Embryonic facial prominence (tissue), 1 donor: ENCODE measurements at regions not wholly inside any gene's neighbourhood (a gene's known extent, or its start where the extent isn't known, plus 50 kb on each side); places are given as distances from the start of the nearest gene placed in this dataset.
"Not testable (repeated sequence)": the region's sequence is repeated elsewhere in the genome, so short reads cannot be mapped to it uniquely, and the experiment has no call there.

ENCODE experiments used
- DNase-seq: peaks from one replicate; pipeline ENCODE4 v3.0.0-alpha.2; 2016; ENCODE audit errors: extremely low spot score

DNA sequence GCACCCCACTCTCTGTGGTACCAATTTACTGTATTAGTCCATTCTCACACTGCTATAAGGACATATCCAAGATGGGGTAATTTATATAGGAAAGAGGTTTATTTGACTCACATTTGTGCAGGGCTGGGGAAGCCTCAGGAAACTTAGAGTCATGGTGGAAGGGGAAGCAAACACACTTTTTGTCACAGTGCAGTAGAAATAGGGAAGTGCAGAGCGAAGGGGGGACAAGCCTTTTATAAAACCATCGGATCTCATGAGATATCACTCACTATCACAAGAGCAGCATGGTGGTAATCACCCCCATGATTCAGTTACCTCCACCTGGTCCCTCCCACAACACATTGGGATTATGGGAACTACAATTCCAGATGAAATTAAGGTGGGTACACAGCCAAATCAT lies 766.9 kb upstream of the PCDH10 start:
- DNase-seq: no peak

DNA sequence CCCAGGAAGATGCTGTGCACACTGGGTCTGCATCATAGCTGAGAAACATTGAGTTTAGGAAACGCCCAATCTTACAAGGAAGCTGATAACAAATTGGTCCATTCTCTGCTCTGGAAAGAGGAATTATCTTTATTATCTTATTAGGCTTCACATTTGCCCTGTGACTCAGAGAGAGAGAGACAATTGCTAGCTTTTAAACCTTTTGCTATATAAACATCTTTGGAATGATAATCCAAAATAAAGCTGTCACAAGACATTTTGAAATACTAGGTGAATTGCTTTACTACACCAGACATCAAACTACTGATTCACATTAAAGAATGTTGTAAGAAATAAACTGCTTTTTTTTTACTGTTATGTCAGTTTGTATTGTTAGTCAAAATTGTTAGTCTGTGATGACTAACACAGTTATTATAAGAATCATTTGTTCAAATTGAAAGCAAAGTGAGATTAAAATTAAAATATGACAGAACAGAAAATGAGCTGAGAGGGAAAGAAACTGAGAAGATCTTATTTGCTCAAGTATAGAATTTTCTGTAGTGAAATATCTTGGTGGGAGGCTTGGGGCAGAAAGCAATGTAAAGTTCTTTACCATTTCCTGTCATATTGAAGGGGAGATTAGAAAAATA lies 765.4 kb upstream of the PCDH10 start:
- no peak for DNase-seq

DNA sequence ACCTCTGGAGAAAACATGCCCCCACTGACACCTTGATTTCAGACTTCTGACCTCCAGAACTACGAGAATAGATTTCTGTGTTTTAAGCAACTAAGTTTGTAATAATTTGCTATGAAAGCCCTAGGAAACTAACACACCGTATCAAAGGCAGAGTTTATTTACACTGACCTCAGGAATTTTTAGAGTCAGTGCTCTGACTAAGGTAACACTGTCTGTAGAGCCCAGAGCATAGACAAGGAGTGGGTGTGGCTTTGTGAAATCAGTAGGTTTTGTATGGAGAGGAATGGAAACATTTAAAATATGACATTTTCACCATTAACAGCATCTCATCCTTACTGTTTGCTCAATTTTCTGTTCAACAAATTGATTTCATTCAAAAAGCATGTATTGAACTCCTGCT lies 764.4 kb upstream of the PCDH10 start:
- no peak for DNase-seq

DNA sequence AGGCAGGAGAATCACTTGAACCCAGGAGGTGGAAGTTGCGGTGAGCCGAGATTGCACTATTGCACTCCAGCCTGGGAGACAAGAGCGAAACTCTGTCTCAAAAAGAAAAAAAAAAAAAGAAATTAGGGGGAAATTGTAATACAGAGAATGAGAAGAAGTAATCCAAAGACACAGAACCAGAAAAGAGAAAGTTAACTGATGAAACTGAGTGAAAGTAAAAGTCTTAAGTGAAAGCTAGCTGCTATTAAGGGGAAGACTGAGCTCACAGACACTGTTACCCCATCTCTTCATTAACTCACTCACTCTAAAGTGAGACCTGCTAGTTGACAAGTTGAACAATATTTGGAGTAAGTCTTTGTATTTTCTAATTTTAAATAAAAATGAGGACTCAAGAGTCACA lies 763.0 kb upstream of the PCDH10 start:
- DNase-seq: no peak

DNA sequence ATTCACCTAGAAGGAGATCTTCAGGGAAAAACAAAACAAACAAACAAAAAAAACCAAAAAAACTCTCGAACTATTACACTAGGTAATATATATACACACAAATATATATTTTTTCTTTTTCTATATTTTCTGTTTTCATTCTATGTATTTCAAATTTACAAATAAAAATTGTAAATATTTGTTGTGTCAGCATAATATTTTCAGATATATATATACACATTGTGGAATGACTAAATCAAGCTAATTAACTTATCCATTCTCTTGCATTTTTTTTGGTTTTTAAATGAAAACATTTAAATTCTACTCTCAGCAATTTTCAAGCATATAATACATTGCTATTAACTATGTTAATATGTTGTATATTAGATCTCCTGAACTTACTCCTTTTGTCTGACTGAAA lies 762.0 kb upstream of the PCDH10 start:
- DNase-seq: no peak

DNA sequence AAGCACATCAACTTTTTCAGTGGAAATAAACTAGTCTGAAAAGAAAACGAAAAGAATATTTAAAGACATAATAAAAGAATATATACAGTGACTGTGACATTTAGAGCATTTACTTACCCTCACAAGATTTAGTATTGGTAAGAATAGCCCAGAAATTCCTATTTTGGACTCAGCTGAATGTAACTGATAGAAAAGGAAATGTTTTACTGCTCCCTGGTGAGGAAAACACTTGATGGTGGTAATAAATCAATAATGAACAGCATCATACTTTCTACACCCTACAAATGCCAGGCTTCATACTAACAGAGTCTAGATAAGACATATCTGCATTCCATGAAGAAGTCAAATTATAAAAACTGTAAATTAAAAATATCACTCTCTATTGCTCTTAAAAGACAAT lies 753.5 kb upstream of the PCDH10 start:
- DNase-seq: no peak

DNA sequence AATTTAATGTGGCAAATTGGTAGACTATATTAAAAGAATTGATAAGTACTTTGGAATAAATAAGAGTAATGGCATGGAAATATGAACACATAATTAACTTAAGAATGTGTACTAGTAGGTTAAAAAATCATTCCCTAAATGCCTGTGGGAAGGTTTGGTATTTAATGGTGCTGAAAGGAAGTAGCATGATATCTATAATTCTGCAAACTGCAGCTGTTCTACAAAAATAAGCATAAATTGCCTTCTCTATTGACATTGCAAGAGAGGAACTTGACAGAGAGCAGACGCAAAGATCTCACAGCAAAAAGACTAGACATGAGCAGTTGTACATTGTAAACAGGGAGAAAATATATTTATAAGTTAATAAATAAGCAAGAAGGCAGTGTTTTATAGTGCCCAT lies 752.5 kb upstream of the PCDH10 start:
- no peak for DNase-seq

DNA sequence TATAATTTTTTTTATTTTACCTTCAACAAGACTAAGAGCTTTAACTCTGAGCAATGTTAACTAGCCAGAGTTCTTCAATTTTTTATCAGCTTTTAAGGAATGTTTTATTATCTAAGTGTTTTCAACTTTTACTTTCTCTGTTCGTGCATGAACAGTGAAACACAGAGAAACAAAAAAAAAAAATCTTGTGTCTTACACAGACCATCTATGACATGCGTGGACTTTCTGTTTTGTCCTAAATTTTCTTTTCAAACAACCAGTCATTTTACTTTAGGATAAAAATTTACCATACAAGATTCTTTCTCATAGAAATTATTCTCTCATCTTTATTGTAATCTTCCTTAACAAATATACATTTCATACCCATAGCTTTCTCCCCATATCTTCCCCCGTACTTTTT lies 731.9 kb upstream of the PCDH10 start:
- DNase-seq: no peak

DNA sequence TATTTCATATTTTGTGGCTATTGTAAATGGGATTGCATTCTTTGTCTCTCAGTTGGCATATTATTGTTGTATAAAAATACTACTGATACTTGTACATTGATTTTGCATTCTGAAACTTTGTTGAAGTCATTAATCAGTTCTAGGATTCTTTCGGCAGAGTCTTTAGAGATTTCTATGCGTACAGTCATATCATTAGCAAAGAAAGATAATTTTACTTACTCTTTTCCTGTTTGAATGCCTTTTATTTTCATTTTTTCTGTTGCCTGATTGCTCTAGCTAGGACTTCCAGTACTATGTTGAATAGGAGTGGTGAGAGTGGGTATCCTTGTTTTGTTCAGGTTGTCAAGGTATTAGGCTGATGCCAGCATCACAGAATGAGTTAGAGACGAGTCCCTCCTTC lies 722.0 kb upstream of the PCDH10 start:
- DNase-seq: no peak

DNA sequence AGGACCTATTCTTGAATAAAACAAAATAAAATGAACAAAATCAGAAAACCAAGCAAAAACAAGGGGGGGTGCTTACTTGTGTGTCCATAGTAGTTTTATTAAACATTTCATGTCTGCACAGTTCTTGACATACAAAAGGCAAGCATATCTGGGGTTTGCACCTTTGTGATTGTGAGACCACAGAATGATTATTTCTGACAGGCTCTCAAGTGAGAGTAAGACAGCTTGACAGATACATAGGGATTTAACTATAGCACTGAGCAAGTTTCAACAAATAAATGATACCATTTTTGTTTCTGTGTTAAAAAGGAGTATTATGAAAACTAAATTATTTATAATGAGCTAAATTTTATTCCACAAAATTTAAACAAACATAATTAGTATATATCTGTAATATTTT lies 712.0 kb upstream of the PCDH10 start:
- no peak for DNase-seq

DNA sequence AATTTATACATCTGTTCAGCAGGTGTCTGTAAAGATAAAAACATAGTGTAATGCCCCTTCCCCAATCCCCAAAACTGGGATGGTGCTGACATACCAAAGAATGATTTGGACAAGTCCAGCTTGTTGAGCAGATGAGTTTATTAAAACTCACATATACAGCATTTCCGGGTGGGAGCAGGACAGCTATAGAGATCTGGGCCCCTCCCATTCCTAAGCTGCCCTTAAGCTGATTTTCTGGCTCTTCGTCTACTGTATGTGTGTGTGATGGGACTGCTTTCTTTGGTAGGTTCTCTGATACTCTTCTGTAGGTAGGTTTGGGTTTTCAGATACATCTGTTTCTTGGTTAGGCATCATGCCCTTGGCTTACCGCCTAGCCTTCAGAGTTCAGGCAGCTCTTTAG lies 703.7 kb upstream of the PCDH10 start:
- DNase-seq: no peak

DNA sequence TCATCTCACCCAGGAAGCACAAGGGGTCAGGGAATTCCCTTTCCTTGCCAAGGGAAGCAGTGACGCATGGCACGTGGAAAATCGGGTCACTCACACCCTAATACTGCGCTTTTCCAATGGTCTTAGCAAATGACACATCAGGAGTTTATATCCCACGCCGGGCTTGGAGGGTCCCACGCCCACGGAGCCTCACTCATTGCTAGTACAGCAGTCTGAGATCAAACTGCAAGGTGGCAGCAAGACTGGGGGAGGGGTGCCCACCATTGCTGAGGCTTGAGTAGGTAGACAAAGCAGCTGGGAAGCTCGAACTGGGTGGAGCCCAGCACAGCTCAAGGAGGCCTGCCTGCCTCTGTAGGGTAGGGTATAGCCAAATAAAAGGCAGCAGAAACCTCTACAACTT lies 691.1 kb upstream of the PCDH10 start:
- not testable (repeated sequence) for DNase-seq

DNA sequence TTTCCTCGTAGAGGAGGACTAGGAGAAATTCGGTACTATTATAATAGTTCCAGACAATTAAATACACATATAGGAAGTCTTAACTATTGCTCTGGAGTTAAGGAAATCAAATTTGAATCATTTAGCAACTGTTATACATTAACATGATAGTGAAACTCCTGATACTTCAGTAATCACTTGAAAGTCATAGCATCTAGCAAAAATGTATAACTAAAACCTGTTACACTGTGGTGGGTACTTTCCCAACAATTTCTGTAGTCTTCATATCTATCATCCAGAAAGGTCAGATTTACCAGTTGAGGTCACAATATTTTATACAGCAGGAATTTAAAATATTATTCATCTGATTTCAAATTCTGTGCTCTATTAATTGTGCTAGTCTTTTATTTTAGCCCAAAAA lies 669.6 kb upstream of the PCDH10 start:
- no peak for DNase-seq

DNA sequence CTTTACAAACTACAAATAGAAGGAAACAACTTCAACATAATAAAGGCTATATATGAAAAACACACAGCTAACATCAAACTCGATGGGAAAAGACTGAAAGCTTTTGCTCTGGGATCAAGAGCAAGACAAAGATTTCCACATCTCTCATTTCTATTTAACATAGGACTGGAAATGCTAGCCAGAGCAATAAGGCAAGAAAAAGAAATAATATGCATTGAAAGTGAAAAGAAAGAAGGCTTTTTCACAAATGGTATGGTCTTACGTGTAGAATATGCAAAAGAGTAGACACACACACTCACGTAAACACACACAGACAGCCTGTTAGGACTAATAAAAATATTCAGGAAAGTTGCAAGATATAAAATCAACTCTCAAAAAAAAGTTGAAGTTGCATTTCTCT lies 660.5 kb upstream of the PCDH10 start:
- DNase-seq: no peak

DNA sequence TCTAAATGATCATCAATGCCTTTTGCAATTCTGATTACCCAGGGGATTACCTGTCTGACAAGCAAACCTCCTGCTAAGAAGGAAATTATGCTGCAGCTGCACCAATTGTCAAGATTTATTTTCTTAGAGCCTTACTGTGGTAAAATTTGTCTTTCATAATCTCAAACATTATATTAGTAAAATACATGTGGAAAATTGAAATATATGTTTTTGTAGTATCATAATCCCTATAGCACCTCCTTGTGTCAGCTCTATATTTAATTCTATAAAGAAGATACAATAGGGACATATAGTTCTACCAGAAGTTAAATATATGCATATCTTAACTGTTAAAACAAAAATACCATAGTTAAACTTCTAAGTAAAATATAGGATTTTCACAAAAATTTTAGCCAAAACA lies 655.6 kb upstream of the PCDH10 start:
- no peak for DNase-seq

DNA sequence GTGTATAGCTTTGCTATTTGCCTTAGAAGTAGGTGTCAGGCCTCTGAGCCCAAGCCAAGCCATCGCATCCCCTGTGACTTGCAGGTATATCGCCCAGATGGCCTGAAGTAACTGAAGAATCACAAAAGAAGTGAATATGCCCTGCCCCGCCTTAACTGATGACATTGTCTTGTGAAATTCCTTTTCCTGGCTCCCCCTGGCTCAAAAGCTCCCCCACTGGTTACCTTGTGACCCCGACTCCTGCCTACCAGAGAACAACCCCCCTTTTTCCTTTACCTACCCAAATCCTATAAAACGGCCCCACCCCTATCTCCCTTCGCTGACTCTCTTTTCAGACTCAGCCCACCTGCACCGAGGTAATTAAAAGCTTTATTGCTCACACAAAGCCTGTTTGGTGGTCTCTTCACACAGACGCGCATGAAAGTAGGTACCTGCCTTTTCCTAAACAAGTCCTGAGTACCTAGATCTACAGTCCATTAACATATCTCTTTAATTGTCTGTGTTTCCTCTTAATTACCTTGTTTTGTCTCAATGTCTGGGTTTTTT lies 653.8 kb upstream of the PCDH10 start:
- DNase-seq: not testable (repeated sequence)

DNA sequence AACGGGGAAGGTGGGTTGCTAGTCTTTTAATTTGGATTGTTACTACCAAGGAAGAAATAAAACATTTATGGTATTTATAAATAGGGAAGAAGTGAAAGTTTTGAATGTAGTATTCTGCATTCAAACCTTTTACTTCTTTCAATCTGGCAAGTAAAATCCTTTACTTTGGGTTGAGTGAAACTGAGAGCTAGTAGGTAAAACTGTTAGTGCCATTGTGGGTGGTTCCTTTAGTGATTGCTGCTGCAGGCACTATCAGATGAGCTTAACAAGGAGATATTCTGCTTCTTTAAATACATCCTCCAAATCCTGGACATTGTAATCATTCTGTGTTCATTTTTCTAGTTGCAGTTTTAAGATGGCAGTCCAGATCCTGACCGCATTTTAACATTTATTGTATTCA lies 650.9 kb upstream of the PCDH10 start:
- no peak for DNase-seq

DNA sequence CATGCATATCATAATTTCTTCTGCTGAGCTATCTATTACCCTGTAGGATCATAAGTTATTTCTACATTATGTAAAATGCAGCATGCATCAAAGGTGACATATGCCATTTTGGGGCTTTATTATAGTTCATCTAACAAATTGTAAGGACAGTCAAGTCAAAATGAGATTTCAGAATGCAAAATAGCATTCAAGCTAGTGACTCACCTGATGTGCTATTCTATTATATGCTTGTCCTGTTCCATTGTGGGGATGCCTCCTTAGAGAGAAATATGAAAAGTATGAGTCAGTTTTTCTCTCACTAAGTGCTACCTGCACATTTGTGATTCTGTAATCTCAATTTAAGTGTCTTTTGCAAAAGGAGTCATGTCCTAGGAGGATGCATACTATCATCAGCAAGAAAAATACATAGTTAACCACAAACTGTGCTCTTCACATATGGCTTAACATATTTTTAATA lies 647.0 kb upstream of the PCDH10 start:
- DNase-seq: no peak

DNA sequence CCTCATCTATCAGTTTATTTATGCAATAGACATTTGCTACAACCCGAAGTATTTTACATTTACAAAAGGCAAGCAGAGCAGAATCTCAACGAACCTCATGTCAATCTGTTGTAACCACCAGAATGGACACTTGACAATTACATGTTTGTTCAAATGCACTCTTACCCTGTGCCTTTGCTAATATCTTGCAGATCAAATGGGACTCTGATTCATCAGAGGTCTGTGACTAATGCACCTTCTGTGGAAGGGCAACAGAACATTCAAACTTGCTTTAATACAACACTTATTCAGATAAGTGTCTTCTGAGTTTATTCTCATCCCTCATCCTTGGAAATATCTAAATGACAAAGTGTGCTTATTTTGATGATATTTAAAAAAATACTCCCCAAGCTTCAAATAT lies 644.7 kb upstream of the PCDH10 start:
- no peak for DNase-seq

DNA sequence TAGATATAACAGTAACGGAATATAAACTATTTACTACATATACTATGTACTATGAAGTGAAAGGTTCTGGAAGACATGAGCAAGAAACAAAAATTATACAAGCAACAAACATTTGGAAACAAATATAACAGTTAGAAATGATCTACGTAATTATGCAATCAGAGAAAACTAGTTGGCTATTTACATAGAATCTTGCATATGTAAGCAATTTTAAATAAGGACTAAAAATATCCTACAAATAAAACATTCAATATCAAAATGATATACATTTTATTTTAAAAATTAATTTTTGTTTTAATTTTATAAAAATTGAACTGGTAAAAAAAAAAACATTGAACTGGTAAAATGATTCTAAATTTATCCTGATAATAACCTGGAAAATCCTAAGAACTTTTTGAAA lies 642.5 kb upstream of the PCDH10 start:
- no peak for DNase-seq

DNA sequence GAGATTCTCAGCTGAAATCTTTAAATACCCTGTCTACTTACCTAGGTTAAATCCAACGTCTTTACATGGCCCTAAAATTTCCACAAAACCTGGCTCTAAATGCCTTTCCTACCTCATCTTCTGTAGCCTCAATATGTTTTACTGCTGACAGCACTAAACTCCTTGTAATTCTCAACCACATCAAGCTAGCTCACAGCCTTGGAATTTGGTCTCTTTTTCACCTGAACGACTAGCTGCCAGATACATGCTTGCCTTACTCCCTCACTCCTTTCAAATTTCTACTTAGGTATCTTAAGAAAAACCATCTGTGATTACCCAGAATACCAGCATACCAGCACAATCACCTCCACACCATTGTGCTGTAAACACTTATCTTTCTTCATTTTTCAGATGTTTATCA lies 635.6 kb upstream of the PCDH10 start:
- DNase-seq: no peak

DNA sequence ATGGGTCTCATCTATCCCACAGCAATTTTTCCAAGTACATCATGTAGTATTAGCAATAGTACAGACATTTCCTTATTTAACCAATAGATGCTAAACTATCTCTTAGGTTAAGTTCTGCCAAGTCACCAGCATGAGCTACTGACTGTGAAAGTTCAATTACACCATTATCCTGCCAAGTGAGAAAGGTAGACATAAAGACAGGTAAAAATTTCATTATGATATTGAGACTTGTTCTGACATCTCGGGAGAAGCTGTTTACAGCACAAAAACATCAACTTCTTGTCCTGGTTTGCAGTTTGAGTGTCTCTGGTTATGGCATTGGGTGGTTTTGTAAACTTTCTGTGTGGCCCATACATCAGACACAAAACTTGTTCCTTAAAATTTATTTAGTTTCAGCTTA lies 622.4 kb upstream of the PCDH10 start:
- no peak for DNase-seq

DNA sequence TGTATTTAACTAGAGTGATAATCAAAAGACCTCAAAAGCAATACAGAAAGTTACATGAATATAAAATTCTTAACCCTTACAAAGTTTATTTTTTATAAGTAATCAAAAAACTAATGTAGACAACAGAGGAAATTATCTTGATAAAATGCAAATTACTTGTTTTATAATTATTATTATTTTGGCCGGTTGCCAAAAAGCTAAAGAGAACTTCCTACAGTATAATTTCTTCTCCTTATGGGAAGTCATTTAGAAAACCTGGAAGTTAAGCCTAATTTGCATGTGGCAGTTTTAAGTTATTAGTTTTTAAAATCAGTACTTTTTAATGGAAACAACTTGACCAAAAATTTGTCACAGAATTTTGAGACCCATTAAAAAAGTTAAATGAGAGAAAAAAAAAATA lies 621.3 kb upstream of the PCDH10 start:
- no peak for DNase-seq

DNA sequence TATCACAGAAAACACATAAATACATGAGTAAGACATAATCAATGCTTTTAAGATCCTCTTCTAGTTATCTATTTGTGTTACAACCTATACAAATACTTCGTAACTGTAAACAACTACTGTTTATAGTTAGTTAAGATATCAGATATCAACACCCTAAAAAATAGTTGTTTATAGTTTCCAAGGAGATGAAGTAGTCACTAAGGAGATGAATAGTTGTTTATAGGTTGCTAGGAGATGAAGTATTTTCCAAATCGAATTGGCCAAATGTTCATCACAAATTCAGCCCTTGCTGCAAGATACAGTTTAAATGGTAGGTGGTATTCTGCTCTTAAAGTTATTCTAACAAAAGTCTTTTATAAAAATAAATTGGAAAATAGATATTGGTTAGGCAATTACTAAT lies 618.2 kb upstream of the PCDH10 start:
- no peak for DNase-seq
